Heart right ventricle (tissue), 16 donors: ENCODE measurements at regions not wholly inside any gene's neighbourhood (a gene's known extent, or its start where the extent isn't known, plus 50 kb on each side); places are given as distances from the start of the nearest gene placed in this dataset.

Source experiments
- ATAC-seq, 8 donors: fragments of 200-7000 bp; cut with Tn5 transposase; one replicate each; pipeline ENCODE4 v1.9.1; 2020; ENCODE audit warnings: mild to moderate bottlenecking in 8 of 8, moderate library complexity in 8 of 8, moderate number of reproducible peaks in 1 of 8
- DNase-seq, 2 donors: peaks; one replicate each; pipeline ENCODE4 v3.0.0-alpha.2; 2020
- H3K27ac ChIP-seq, 10 donors: fragments of 200-600 bp; sonication (generic) in 2 of 10; one replicate each; pipeline versions ENCODE4 v1.5.0 to v1.8.0; 2020 to 2022; ENCODE audit warnings: mild to moderate bottlenecking in 3 of 10
- H3K27me3 ChIP-seq, 7 donors: fragments of 200-600 bp; one replicate each; pipeline ENCODE4 v1.8.0; 2021 to 2022; ENCODE audit warnings: mild to moderate bottlenecking in 2 of 7
- H3K36me3 ChIP-seq, 9 donors: fragments of 200-600 bp; sonication (generic) in 1 of 9; one replicate each; pipeline versions ENCODE4 v1.5.0 to v1.8.0; 2020 to 2022; ENCODE audit warnings: mild to moderate bottlenecking in 2 of 9
- H3K4me1 ChIP-seq, 9 donors: fragments of 200-600 bp; sonication (generic) in 1 of 9; one replicate each; pipeline versions ENCODE4 v1.5.0 to v1.8.0; 2020 to 2022; ENCODE audit warnings: mild to moderate bottlenecking in 4 of 9
- H3K4me3 ChIP-seq, 10 donors: fragments of 200-600 bp; sonication (generic) in 2 of 10; one replicate each; pipeline versions ENCODE4 v1.5.0 to v1.8.0; 2020 to 2022; ENCODE audit warnings: mild to moderate bottlenecking in 7 of 10, moderate library complexity in 2 of 10
- H3K9me3 ChIP-seq, 11 donors: fragments of 200-600 bp in 10 of 11; sonication (generic) in 2 of 11; one replicate each; pipeline versions ENCODE4 v1.5.0 to v1.8.0; 2013 to 2022; ENCODE audit warnings: mild to moderate bottlenecking in 2 of 11, control low read depth in 1 of 11, moderate library complexity in 1 of 11
- CTCF ChIP-seq, 9 donors: fragments of 200-600 bp; sonication (generic) in 2 of 9; IDR thresholded peaks; one replicate each; pipeline versions ENCODE4 v1.5.0 to v1.8.0; 2021 to 2022; ENCODE audit warnings: antibody characterized with exemption in 9 of 9, mild to moderate bottlenecking in 5 of 9, moderate library complexity in 1 of 9
- WGBS, 2 donors: extraction: QIAGEN DNeasy Blood & Tissue Kit; methylation state at CpG; one replicate each; pipeline ENCODE4 v1.1.7; 2013; ENCODE audit warnings: inconsistent platforms in 1 of 2; 5-methylcytosine and 5-hydroxymethylcytosine counted together
- intact Hi-C, 10 donors: fragments of 100-400 bp; cut with DNase I; formaldehyde crosslinking; loops; one replicate each; pipeline versions ENCODE4 v1.11.1 to v1.14.2; 2022
- donor health status: Arrhythmogenic right ventricular cardiomyopathy.
- donor health status: ischemic (EF 13 %, LVEDD 7.1; RV severe dilation, severe dysfunction).
- donor health status: healthy with polysubstance abuse.
- donor health status: DM: no; HTN: yes; CAD: no.
- donor health status: DM: no; HTN: no; CAD: no.
- donor health status: ischemic (EF 25% LVEDD 6.9; RV normal size, moderate dysfunction).
- donor health status: ischemic (EF 25% LVEDD 5.7; RV mildly dilated, moderate dysfunction).
- donor health status: healthy.
- donor health status: DM: yes; HTN: yes; CAD: no.
- donor health status: Ischemic cardiomyopathy.
- donor health status: ischemic (EF 35%, LVEDD 5.7; RV mildly dilated, moderate dysfunction).
- donor health status: nonischemic (EF 11% LVEDD 7.7; RV severe dilation, severe dysfunction).
- donor health status: DM: yes; HTN: yes; CAD: no.
- donor health status: PGD.
- donor health status: ischemic (EF 29% LVEDD 5.4; RV normal size, mild dysfunction).
- donor health status: nonischemic (EF 23%, LVEDD 6.1; RV moderate dilation, normal function).

DNA sequence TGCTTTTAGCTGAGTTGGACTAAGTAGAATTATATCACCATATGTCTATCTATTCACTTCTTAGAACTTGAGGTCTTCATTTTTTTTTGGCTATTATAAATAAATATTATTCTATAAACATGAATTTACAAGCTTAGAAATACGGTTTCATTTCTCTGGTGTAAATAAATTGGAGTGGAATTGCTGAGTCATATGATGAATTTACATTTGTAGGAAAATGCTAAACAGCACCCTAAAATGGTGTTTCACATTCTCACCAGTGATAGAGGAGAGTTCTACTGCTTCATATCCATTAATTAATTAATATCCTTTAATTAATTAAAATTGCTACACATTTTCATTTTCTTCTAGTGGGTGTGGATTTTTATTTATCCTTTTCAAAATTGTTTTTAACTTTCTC lies 318.3 kb downstream of the MDFIC start:
- ATAC-seq: no peak
- 76 to 82% methylated on average over 1 of the region's 1 CpG for WGBS, 2 donors
- intact Hi-C loops: no loop called here

GRCh38 chr7:115235075-115235474 lies 313.2 kb downstream of the MDFIC start:
- WGBS, 2 donors: 93 to 99% methylated on average over 2 of the region's 2 CpGs
- no peak for TF ChIP-seq CTCF (IDR thresholded peaks at IDR 0.05)
- intact Hi-C loops: no loop called here
- Histone ChIP-seq H3K36me3 (no peaks in the 10 kb centered on the region), H3K9me3 (peaks cover 0 to 19% (median 7%) of the 10 kb centered on the region in 11 donors), H3K4me3 (no peak overlapping the region), H3K27me3 (no peaks in the 10 kb centered on the region), H3K4me1 (peaks cover 0 to 12% (median 0%) of the 10 kb centered on the region in 9 donors), H3K27ac (no peak overlapping the region)
- DNase-seq (no peak), ATAC-seq (no peak)

More for the DNA sequence above, 318.3 kb downstream of the MDFIC start:
- Histone ChIP-seq H3K4me3 (no peak overlapping the region), H3K27me3 (no peaks in the 10 kb centered on the region), H3K9me3 (peaks cover 0 to 35% (median 9%) of the 10 kb centered on the region in 11 donors), H3K27ac (no peak overlapping the region), H3K36me3 (no peaks in the 10 kb centered on the region), H3K4me1 (no peaks in the 10 kb centered on the region)
- DNase-seq: no peak
- TF ChIP-seq CTCF (IDR thresholded peaks at IDR 0.05): no peak

- 86 to 88% methylated on average over 3 of the region's 3 CpGs for WGBS, 2 donors
- Histone ChIP-seq H3K9me3 (peaks cover 0 to 19% (median 7%) of the 10 kb centered on the region in 11 donors), H3K27ac (no peak overlapping the region), H3K27me3 (no peaks in the 10 kb centered on the region), H3K4me1 (peaks cover 0 to 12% (median 0%) of the 10 kb centered on the region in 9 donors), H3K4me3 (no peak overlapping the region), H3K36me3 (no peaks in the 10 kb centered on the region)
- no peak for TF ChIP-seq CTCF (IDR thresholded peaks at IDR 0.05)
- DNase-seq (no peak), ATAC-seq (no peak)
- intact Hi-C loops: loop anchor here in 1 of 10 donors (5.0 kb wide), 1 partner anchor 333 kb away; no protein-coding TSS in a partner anchor
These were observed 311.9 kb downstream of the MDFIC start for GRCh38 chr7:115233809-115234208.

DNA sequence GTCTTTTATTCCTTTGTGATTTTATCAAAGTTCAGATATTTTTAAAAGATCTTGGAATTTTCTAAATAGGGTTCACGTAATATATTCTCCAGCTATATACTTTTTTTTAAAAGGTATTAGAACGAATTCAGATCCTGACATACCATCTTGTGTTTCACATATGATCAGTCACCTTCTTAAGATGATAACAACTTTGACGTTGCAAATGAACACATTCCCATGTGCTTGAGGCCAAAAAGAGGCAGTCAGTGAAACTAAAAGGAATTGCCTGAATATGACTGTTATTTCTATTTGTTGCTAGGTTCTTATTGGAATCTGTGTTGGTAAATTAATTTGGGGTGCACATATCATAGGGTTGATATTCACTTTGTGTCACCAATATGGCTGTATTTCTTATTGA lies 310.1 kb downstream of the MDFIC start:
- intact Hi-C loops: loop anchor here in 1 of 10 donors (5.0 kb wide), 1 partner anchor 335 kb away; no protein-coding TSS in a partner anchor

More for the DNA sequence above, 310.1 kb downstream of the MDFIC start:
- no peak overlapping the region for H3K27ac ChIP-seq
- ATAC-seq: no peak
- H3K4me1 ChIP-seq: peaks cover 0 to 12% (median 0%) of the 10 kb centered on the region in 9 donors
- TF ChIP-seq CTCF (IDR thresholded peaks at IDR 0.05): no peak
- H3K27me3 ChIP-seq: no peaks in the 10 kb centered on the region
- DNase-seq: no peak
- H3K9me3 ChIP-seq: peaks cover 0 to 19% (median 7%) of the 10 kb centered on the region in 11 donors
- H3K4me3 ChIP-seq: no peak overlapping the region
- 69 to 71% methylated on average over 3 of the region's 3 CpGs for WGBS, 2 donors
- H3K36me3 ChIP-seq: no peaks in the 10 kb centered on the region
